Stimulated activated CD4-positive, alpha-beta T cell treated with anti-CD3 and anti-CD28 coated beads, Interleukin-2, amount 100 ng/mL, for 48 hours (primary cell): ENCODE measurements at regions not wholly inside any gene's neighbourhood (a gene's known extent, or its start where the extent isn't known, plus 50 kb on each side); places are given as distances from the start of the nearest gene placed in this dataset.
"Not testable (repeated sequence)": the region's sequence is repeated elsewhere in the genome, so short reads cannot be mapped to it uniquely, and the experiment has no call there.

ENCODE experiments used
- DNase-seq, 2 donors: peaks; one replicate each; pipeline ENCODE4 v3.0.0-alpha.2; 2020

DNA sequence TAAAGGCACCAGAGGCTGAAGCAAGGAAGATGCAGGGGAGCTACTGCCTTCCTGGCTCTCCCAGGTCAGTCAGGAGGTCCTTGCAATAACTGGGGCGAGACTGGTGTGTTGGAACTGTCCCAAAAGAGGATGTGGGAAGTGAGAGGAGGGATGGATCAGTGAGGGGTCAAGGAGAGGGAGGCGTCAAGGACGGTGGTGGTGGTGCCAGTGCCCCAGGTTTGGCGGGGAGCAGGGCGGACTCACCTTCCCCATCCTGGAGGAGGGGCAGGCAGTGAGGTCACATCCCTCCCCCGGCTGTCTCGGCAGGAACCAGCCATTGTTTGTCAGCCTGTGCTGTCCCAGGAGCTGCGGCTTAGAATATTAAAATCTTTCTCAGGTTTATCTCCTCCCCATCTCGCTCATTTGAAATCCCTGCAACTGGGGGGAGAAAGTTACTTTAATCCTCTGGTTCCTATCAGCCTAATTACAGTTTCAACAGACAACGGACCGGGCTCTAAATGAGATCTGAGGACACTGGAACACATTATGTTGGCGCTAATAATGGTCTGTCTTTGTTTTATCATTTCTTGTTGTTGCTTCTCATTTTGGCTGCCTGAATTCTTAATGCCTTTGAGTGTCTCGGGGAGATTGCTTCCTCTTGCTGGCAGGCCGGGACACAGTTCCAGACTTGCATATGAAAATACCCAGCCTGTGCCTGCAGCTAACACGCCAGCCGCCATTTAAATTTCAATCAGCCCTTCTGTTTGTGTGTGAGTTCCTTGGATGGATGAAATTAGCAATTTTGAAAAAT is 387.5 kb downstream of the RPS24 start:
- DNase-seq = no peak

DNA sequence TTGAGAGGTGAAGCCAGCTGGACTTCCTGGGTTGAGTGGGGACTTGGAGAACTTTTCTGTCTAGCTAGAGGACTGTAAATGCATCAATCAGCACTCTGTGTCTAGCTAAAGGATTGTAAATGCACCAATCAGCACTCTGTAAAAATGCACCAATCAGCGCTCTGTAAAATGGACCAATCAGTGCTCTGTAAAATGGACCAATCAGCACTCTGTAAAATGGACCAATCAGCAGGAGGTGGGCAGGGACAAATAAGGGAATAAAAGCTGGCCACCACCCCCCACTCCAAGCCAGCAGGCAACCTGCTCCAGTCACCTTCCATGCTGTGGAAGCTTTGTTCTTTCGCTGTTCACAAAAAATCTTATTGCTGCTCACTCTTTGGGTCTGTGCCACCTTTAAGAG is 390.4 kb downstream of the RPS24 start:
- not testable (repeated sequence) for DNase-seq

DNA sequence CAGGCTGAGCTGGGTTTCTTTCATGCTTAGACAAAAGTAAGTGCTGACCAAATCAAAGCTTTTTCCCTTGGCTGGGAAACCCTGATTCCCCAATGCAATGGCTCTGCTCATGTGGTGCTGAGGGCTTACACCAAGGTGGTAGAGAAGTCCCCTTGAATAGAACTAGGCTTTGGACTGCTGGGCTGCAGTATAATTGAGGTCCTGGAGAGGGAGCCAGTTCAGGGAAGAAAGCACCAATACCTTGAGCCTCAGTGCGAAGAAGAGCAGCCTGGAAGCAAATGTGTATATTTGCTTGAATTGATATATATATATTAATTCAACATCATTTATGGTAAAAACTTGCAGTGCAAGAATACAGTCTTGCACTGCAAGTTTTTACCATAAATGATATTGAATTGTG is 391.1 kb downstream of the RPS24 start:
- DNase-seq = no peak

DNA sequence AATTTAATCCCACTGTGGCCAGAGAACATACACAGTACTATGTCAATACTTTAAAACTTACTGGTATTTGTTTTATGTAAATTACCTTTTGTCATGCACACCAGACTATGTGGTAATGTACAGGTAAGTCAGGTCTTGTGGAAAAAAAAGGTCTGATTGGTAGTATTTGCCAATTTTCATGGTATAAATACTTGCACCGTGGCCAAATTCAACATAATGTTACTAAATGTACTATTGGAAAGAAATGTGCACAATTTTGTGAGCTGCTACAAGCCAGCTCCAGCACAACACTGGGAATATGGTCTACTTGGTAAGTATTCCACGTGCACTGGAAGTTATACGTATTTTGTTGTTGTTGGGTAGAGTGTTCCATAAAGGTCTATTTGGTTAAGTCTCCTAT is 392.5 kb downstream of the RPS24 start:
- no peak for DNase-seq

DNA sequence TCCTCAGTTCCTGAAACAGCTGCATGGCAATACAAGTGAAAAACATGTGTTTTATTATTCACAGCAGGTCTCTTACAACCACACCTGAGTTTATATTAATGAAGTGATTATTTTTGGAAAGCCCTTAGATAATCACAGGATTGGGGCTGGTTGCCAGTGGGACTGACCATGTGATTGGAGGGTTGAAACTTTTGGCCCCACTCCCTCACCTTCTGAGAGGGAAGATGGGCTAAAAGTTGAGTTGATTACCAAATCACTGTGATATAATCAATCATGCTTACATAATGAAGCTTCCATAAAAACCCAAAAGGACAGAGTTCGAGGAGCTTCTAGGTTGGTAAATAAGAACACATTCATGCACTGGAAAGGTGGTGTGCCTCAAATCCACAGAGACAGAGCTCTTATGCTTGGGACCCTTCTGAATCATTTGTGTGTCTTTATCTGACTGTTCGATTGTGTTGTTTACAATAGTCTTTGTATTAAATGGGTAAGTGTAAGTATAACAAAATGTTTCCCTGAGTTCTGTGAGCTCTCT is 393.9 kb downstream of the RPS24 start:
- no peak for DNase-seq

DNA sequence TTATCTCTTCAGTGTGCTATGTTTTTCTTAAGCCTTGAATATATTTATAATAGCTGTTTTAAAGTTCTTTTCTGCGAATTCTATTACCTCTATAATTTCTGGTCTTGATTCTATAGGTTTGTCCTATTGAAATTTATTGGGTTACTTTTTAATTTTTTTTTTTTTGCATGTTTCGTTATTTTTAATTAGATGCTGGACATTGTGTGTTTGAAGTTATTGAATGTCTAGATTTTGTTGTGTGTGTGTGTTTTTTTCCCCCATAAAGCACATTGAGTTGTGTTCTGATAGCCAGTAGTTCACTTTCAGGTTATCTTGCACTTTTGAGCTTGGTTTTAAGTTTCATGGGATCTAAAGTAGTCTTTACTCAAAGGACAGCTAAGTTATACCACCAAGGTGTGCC is 394.9 kb downstream of the RPS24 start:
- DNase-seq = no peak

DNA sequence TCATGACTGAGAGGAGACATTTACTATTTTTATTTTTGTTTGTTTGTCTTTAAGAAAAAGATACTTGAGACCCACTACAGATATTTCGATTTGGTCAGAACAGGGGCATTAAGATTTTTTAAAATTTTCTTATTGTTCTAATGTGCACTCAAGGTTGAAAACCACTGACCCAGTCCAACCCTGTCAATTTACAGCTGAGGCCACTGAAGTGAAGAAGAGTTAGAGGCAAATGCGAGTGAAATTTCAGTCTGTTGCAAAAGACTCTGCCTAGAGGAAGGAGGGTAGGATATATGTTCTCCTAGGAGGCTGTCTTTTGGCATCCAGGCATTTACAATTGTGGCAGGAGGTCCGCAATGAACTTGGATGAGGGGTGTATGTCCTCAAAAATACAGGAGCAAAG is 396.3 kb downstream of the RPS24 start:
- DNase-seq = no peak

DNA sequence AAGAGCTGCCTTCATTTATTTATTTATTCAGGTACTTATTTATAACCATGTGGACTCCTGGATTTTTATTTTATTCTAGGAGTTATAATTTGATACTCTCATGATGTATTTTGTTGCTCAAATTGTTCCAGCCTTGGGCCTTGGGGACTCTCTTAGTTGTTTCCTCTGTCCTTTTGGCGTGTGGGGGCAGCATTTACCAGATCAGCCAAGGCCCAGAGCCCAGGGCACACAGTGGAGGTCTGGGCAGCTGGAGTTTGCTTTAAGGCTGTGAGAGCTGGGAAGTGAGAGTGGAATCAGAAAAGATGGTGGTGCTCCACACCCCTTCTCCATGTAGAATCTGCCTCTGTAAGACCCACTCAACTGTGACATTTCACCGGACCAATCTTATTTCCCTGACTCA is 398.9 kb downstream of the RPS24 start:
- DNase-seq = no peak

DNA sequence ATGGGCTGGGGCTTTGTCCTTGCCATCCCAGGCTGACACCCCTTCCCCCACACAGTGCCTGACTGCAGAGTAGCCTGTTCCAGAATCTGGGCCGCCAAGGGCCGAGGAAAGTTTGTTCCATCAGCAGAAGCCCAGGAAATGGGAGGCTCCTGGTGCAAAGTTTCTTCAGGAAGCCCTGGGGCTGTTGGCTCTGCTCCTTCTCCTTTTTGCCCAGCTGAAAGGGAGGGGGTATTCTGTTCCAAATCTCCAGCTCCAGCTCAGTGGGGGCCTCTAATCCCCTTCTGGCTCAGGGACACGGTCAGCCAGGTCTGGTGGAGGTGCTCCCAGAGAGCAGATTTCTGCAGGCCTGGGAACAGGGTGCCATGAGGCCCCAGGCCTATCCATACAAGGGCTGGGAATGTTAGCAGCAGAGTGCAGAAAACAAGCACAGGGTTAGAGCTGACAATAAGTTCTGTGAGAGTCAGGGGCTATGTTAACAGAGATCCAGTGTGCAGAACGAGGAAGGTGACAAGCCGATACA is 399.5 kb downstream of the RPS24 start:
- DNase-seq = no peak

DNA sequence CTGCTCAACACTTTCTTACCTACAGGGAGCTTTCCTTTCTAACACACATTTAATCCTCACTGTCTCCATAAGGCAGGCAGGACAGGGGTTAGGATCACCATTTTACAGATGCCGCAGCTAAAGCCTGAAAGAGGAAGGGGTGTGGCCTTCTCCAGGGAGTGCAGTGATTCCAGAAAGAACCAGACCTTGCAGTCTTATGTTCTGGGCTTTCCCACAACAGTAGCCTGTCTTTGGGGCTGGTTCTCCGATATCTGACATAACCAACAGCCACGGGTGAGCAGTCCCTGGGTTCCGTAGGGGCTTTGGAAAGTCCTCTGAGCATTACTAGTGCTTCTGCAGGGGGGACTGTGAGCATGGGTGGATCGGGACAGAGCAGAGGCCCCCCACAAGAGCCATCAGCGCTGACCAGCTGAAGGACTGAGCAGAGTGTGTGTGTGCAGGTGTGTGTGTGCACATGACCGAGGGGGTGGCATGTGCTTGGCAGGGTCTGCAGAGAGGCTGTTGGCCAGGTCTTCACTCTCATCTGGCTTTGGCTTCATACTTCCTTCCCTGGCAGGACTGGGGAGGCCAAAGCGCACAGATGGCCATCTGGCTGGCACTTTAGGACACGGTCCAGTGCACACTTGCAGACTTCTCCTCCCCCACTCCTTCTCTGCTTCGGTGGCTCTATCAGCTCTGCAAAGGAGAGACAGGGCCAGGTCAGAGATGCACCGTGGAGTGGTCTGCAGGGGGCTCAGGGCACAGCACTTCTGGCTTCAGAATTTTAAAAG is 400.3 kb downstream of the RPS24 start:
- DNase-seq = no peak

DNA sequence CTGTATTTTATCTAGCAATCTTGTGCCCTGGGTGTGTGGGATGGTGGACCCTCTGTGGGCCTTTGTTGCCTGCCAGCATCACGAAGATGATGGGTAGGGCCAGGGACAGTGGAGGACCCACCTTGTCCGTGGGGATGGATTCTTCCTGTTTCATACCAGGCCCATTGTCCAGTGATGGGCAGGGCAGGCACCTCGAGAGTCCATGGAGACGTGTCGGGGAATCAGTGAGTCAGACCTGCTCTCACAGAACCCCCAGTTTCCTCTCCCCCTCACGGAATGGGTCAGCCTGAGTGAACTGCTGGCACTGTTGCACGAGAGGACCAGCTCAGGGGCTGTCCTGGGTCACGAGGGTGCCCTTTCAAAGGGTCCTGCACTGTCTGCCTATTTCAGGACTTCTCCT is 401.2 kb downstream of the RPS24 start:
- DNase-seq = no peak

DNA sequence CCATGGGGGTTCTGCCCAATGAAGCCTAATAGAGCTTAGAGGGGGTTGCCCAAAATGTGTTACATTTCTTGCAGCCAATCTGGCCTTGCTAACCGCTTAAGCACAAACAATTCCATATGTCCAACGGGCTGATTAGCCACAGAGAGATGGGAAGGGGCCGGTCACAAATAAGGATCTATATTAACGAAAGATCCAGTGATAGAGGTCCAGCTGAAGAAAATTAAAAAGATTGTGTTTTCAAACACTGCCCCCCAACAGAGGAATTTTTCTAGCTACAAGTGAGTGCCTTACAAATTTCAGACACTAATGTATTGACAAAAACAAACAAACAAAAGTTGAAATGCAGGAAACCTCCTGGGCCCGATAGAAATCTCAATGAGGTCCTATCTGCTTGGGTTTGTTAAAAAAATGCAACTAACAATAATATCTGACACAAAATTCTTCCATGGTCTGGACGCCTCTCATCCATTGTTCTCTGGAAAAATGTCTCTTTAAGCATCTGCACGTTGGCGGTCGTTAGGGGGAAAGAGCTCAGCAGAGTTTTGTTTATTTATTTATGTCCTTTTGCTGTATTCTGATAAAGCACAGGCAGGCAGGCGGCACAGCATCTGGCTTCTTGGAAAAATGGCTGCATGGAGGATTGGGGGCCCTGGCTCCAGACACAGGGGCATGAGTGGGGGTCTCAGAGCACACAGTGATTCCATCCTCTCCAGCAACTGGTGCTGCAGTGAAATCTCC is 402.0 kb downstream of the RPS24 start:
- no peak for DNase-seq

DNA sequence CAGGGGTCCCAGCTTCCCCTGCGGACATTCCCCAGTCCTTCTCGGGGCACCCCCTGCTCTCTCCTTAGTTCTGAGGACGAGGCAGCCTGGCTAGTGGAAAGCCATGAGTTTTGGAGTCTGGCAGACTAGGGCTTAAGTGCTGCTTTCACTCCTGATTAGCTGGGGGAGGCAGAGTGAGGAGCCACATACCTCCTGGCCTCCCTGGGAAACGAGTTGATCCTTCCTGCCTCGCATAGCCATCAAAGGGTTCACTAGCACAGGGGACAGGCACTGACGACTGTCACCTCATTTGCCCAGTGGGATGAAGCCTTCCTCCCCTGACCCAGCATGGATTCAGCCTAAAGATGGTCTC is 402.5 kb downstream of the RPS24 start:
- DNase-seq = no peak

DNA sequence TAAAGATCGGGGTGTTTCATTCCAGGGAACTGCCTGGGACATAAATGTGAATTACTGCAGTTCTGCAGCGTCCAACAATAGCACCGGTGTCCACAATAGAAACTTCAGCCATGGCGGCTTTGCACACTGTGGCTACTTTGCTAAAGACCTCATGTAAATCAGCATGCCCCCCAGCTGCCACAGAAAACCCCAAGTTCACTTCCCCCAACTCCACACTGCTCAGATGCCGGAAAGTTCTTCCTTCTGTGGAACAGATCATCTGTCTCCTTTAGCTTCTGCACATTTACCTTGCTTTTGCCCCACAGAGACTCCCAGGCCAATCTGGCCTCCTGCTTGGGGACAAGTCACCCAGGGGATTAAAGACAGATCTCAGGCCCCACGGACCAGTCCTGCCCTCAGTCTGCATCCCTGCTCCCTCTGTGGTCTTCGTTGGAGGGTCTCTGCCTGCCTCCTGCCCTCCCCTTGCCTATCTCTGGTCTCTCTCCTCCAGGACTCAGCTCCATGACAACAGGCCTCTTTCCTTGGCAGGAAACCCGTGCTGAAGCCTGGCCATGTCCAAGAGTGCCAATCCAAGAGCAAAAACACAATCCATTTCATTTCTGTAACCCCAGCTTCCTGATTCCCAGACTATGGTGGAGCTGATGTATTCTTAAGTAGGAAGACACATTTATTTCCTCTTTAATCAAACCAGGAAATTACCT is 403.2 kb downstream of the RPS24 start:
- DNase-seq = no peak

DNA sequence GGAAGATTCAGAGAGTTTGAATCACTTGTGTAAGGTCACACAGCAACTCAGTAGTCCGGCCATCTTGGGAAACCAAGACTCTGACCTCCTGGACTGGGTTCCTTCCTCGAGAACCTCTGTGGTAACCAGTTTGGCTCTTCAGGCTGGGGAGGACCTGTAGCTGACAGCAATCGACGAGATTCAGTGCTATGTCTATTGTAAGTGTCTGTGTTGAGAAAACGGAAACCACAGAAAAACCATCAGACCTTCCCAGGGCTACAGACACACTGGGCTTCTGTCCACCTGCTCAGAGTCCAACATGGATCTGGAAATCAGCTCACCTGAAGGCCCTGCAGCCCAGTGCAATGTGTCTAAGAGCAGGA is 403.7 kb downstream of the RPS24 start:
- no peak for DNase-seq

DNA sequence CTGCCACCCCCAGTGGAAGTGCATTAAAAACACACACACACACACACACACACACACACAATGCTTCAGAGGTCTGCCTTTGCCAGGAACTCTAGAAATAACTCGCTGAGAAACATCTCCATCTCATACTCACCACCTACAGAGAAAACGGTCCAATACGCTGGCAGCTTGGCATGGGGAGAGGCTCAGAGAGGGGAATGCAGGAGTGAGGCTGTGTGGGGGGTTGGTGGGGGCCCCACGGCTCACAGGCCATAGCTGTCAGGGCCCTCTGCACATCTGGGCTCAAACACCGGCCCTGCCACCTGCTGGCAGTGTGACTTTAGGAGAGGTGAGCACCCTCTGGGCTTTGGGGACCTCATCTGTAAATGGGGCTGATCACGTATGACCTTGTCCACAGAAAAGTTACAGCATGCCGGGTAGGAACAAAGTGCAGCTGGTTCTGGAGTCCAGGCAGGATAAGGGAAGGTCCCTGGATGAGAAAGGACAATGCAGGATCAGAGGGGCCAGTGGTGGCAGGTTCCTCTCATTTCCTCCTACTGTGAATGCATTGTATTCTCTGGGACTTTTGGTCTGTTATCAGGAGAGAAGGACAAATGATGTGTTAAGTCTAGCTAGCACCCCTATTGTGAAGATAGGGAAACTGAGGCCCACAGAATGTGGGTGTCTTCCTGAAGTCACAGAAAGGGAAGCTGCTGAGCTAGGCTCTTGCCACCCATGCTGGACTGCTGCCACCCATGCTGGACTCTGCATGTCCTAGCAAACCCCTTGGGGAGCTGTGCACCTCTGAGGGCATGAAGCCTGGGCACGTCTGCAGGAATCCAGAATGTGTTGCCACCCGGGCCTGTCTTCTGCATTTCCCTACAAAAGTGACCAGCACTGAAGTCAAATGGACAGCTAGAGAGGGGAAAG is 404.6 kb downstream of the RPS24 start:
- DNase-seq = no peak

DNA sequence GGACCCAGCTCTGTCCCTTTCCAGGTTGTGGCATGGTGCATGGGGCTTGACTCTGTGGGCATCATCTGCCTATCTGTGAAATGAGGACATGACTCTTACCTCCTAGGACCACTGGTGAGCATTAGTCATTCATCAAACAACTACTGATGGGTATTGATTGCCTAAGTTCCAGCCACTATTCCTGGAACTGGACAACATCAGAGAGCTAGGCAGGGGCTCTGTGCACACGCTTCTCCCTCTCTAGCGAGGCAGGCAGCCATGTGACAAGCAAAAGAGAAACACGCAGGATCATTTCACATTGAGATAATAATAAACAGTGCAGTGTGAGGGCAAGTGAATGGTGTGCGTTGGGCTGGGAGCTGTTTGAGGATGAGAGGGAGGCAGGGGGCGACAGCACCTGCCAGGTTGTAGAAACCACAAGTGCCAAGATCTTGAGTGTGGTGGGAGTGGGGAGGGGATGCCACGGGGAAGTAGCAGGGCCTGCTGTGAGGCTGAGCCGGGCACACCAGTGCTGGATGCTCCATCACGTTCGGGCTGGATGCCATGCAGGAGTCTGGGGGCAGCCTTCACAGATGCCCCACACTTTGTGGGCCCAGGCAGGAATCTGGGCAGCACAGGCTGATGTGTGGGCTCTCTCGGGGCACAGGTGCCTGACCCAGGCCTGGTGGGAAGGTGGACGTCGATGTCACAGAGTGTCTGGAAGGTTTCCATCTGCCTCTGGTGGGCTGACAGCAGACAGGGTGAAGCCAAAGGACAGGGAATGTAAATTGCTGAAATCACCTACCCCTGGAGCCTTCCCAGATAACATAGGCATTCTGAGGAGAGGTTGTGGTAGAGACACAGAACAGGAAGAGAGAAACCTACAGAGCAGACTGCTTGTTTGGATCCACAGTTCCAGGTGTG is 405.5 kb downstream of the RPS24 start:
- no peak for DNase-seq

DNA sequence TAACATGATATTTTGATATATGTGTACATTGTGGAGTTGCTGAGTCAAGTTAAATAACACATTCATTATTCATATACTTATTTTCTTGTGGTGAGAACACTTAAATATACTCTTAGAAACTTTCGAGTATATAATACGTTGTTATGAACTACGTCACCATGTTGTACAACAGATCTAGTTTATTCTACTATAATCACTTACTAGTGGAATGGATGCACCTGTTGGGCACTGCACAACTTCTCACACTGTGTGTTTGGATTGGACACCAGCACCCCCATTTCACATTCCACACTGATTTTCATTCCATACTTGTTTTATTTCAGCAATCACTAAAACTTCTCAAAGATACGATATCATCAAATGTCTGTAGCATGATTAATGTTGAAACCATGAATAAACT is 407.3 kb downstream of the RPS24 start:
- DNase-seq = no peak

DNA sequence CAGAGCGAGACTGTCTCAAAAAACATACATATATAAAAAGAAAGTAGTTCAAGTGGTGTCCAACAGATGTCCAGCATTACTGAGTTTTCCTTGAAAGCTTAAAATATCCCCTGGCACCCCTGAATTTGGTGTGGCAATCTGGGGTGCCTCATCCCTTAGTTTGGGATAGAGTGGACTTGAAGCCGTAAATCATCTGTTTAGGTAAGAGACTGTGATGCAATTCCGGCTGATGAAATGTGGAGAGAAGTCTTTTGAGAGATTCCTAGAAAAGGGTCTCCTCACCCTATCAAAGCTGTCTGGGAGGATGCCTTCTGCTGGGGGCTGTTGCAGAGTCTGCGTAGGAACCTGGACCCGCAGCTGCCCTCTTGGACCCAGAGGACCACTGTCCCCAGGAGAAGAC is 408.0 kb downstream of the RPS24 start:
- no peak for DNase-seq

DNA sequence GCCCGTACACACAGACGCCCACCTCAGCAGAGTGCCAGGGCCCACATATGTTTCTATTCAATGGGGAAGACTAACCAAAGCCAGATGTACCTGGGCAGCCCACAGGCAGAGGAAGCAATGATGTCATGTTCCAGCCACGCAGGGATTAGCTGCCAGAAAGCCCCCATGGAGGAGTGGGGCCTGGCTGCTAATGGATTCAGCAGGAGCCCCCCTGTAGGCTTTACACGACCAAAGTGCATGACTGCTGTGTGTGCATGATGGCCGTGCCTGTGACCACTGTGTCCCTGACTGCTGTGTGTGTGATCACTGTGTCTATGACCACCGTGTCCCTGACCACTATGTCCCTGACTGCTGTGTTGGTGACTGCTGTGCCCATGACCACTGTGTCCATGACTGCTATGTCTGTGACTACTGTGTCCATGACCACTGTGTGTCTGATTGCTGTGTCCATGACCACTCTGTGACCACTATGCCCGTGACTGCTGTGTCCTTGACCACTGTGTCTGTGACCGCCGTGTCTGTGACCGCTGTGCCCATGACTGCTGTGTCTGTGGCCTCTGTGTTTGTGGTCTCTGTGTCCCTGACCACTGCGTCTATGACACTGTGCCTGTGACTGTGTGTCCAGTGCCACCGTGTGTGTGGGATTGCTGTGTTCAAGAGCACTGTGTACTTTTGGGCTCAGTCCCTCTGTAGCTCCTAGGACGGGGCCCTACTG is 409.3 kb downstream of the RPS24 start:
- no peak for DNase-seq
